HEK293T (cell line): ENCODE measurements at regions not wholly inside any gene's neighbourhood (a gene's known extent, or its start where the extent isn't known, plus 50 kb on each side); places are given as distances from the start of the nearest gene placed in this dataset.

Experiments
- CTCF ChIA-PET: fragments of 350-600 bp; formaldehyde crosslinking; extraction: SDS; loops from one replicate; lab custom pipeline; 2021; ENCODE audit warnings: antibody characterized with exemption, inconsistent platforms; lab: Yijun Ruan, JAX
- POLR2A ChIA-PET: fragments of 350-600 bp; formaldehyde crosslinking; extraction: SDS; loops from one replicate; lab custom pipeline; 2020; ENCODE audit warnings: antibody characterized with exemption, inconsistent platforms; lab: Yijun Ruan, JAX
- DNase-seq: peaks from one replicate; pipeline ENCODE4 v3.0.0; 2012; ENCODE audit warnings: mixed read lengths; ENCODE audit errors: extremely low spot score
- ARNT ChIP-seq: fragments of 450-650 bp; IDR thresholded peaks from 2 replicates; pipeline ENCODE4 v1.6.1; 2017; ENCODE audit warnings: mild to moderate bottlenecking
- BHLHE40 ChIP-seq: fragments of 450-650 bp; IDR thresholded peaks from 2 replicates; pipeline ENCODE4 v1.6.1; 2016; ENCODE audit warnings: mild to moderate bottlenecking, moderate library complexity, borderline replicate concordance
- CTBP1 ChIP-seq: fragments of 450-650 bp; IDR thresholded peaks from 2 replicates; pipeline ENCODE4 v1.6.1; 2016; ENCODE audit warnings: borderline replicate concordance
- ELF4 ChIP-seq: fragments of 450-650 bp; IDR thresholded peaks from 2 replicates; pipeline ENCODE4 v1.6.1; 2017; ENCODE audit warnings: antibody characterized with exemption
- FOXA1 ChIP-seq: fragments of 450-650 bp; IDR thresholded peaks from 2 replicates; pipeline ENCODE4 v1.6.1; 2016; ENCODE audit warnings: mild to moderate bottlenecking
- FOXK2 ChIP-seq: fragments of 450-650 bp; IDR thresholded peaks from 2 replicates; pipeline ENCODE4 v1.6.1; 2016; ENCODE audit warnings: mild to moderate bottlenecking
- FOXM1 ChIP-seq: fragments of 450-650 bp; IDR thresholded peaks from 2 replicates; pipeline ENCODE4 v1.6.1; 2017; ENCODE audit warnings: mild to moderate bottlenecking, borderline replicate concordance
- HDGF ChIP-seq: fragments of 450-650 bp; IDR thresholded peaks from 2 replicates; pipeline ENCODE4 v1.6.1; 2017; ENCODE audit warnings: antibody characterized with exemption, borderline replicate concordance
- L3MBTL2 ChIP-seq: fragments of 450-650 bp; conservative IDR thresholded peaks from 2 replicates; pipeline ENCODE4 v1.6.1; 2016; ENCODE audit warnings: mild to moderate bottlenecking
- LEF1 ChIP-seq: fragments of 450-650 bp; IDR thresholded peaks from 2 replicates; pipeline ENCODE4 v1.6.1; 2017; ENCODE audit warnings: mild to moderate bottlenecking, borderline replicate concordance
- NFRKB ChIP-seq: fragments of 450-650 bp; IDR thresholded peaks from 2 replicates; pipeline ENCODE4 v1.6.1; 2016; ENCODE audit warnings: mild to moderate bottlenecking, moderate library complexity
- PKNOX1 ChIP-seq: fragments of 450-650 bp; IDR thresholded peaks from 2 replicates; pipeline ENCODE4 v1.6.1; 2016
- SP1 ChIP-seq: fragments of 450-650 bp; IDR thresholded peaks from 2 replicates; pipeline ENCODE4 v1.6.1; 2017
- SUZ12 ChIP-seq: fragments of 450-650 bp; IDR thresholded peaks from 2 replicates; pipeline ENCODE4 v1.6.1; 2016; ENCODE audit warnings: mild to moderate bottlenecking
- TARDBP ChIP-seq: fragments of 450-650 bp; IDR thresholded peaks from 2 replicates; pipeline ENCODE4 v1.6.1; 2016
- ZNF384 ChIP-seq: fragments of 450-650 bp; IDR thresholded peaks from 2 replicates; pipeline ENCODE4 v1.6.1; 2016

- DNase-seq, result no peak
- CTCF ChIA-PET, result no interaction called here
- TF ChIP-seq FOXM1 (no peak), LEF1 (no peak), SP1 (no peak), SUZ12 (no peak), PKNOX1 (no peak), ZNF384 (no peak), CTBP1 (no peak), L3MBTL2 (no peak), FOXK2 (no peak), NFRKB (no peak), ELF4 (no peak), HDGF (no peak), BHLHE40 (no peak), TARDBP (no peak), FOXA1 (no peak)
- POLR2A ChIA-PET, result no interaction called here
These were observed 226.6 kb upstream of the TMTC1 start for GRCh38 chr12:30010071-30011052.

- CTCF ChIA-PET, result no interaction called here
- POLR2A ChIA-PET, result no interaction called here
- TF ChIP-seq ZNF384, result no peak
- no peak for TF ChIP-seq ARNT
- no peak for TF ChIP-seq L3MBTL2
- TF ChIP-seq PKNOX1, result no peak
- TF ChIP-seq FOXA1, result no peak
- no peak for TF ChIP-seq SUZ12
- no peak for TF ChIP-seq FOXM1
- TF ChIP-seq ELF4, result no peak
- DNase-seq, result no peak
These were observed 222.3 kb upstream of the TMTC1 start for GRCh38 chr12:30006021-30006420.

GRCh38 chr12:30003321-30003720 is 219.6 kb upstream of the TMTC1 start:
- TF ChIP-seq ZNF384, result no peak
- no peak for TF ChIP-seq ELF4
- TF ChIP-seq TARDBP, result no peak
- TF ChIP-seq SP1, result no peak
- no peak for TF ChIP-seq NFRKB
- no peak for TF ChIP-seq FOXA1
- TF ChIP-seq L3MBTL2, result no peak
- ChIA-PET POLR2A (no interaction called here), CTCF (no interaction called here)
- DNase-seq, result no peak

GRCh38 chr12:30002677-30003076 is 218.9 kb upstream of the TMTC1 start:
- DNase-seq, result no peak
- TF ChIP-seq FOXM1 (no peak), PKNOX1 (no peak), FOXA1 (no peak), ZNF384 (no peak), ELF4 (no peak), L3MBTL2 (no peak), BHLHE40 (no peak), ARNT (no peak), HDGF (no peak), SP1 (no peak), SUZ12 (no peak)
- ChIA-PET CTCF (no interaction called here), POLR2A (no interaction called here)

DNA sequence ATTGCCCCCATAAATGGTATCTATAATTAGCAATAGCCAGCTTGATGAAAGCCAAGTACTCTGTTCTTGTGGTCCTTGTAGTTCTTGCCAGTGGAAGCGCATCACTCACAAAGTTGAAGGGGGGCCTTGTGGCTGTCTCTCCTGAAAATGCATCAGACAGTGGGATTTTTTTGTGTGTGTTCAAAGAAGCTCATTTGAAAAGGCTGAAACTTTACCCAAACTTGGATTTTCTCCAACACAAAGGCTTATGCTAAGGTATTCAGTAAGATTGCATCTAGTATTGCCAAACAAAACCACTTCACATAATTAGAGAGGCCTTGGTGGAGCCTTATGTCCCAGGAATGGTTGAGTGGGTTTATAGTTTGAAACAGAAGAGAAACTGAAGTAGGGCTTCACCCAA is 216.7 kb upstream of the TMTC1 start:
- TF ChIP-seq TARDBP (no peak), L3MBTL2 (no peak), FOXK2 (no peak), ZNF384 (no peak), ARNT (no peak), PKNOX1 (no peak), HDGF (no peak), BHLHE40 (no peak), CTBP1 (no peak), FOXM1 (no peak), SUZ12 (no peak), NFRKB (no peak), SP1 (no peak)
- POLR2A ChIA-PET, result no interaction called here
- DNase-seq, result no peak
- CTCF ChIA-PET, result no interaction called here

DNA sequence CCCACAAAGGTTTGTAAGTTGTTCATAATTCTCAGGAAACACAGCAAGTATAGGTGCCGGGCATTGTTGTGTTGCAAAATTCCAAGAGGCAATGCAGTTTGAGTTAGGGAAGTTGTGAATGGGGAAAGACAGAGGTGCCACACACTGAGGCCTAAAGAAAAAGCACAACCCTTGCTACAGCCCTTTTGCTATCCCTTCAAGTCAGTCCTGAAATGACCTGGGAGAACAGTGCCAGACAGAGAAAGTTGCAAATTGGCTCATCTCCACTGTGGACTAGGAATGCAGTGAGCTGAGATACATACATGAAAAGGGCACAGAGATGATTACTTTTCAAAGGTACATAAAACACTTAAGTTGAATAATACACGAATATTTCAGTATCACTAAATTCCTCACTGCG is 213.3 kb upstream of the TMTC1 start:
- ChIA-PET CTCF (no interaction called here), POLR2A (no interaction called here)
- TF ChIP-seq PKNOX1 (no peak), FOXM1 (no peak), FOXA1 (no peak), ZNF384 (no peak), HDGF (no peak), CTBP1 (no peak), SUZ12 (no peak), L3MBTL2 (no peak), LEF1 (no peak), SP1 (no peak), TARDBP (no peak), NFRKB (no peak), ARNT (no peak), ELF4 (no peak), BHLHE40 (no peak), FOXK2 (no peak)
- DNase-seq, result no peak
